HEK293 (cell line): ENCODE measurements at regions not wholly inside any gene's neighbourhood (a gene's known extent, or its start where the extent isn't known, plus 50 kb on each side); places are given as distances from the start of the nearest gene placed in this dataset.

Experiments
- CTCF ChIP-seq: fragments of 450-650 bp; formaldehyde crosslinking; IDR thresholded peaks from 2 replicates; pipeline ENCODE4 v1.5.1; 2016; ENCODE audit warnings: missing biosample characterization, missing genetic modification characterization
- GFI1B ChIP-seq: fragments of 450-650 bp; formaldehyde crosslinking; IDR thresholded peaks from 2 replicates; pipeline ENCODE4 v1.5.1; 2016; ENCODE audit warnings: missing biosample characterization, missing genetic modification characterization
- YY1 ChIP-seq: fragments of 450-650 bp; formaldehyde crosslinking; IDR thresholded peaks from 2 replicates; pipeline ENCODE4 v1.5.1; 2018; ENCODE audit warnings: missing biosample characterization, missing genetic modification characterization
- ZNF10 ChIP-seq: fragments of 450-650 bp; formaldehyde crosslinking; IDR thresholded peaks from 2 replicates; pipeline ENCODE4 v1.5.1; 2017; ENCODE audit warnings: missing biosample characterization, missing genetic modification characterization
- ZNF530 ChIP-seq: fragments of 450-650 bp; formaldehyde crosslinking; IDR thresholded peaks from 2 replicates; pipeline ENCODE4 v1.5.1; 2016; ENCODE audit warnings: low read depth, missing biosample characterization, missing genetic modification characterization
- ZNF549 ChIP-seq: fragments of 450-650 bp; IDR thresholded peaks from 2 replicates; pipeline ENCODE4 v1.5.1; 2018; ENCODE audit warnings: missing biosample characterization, missing genetic modification characterization, mild to moderate bottlenecking, inconsistent platforms, moderate library complexity
- ZNF639 ChIP-seq: fragments of 450-650 bp; formaldehyde crosslinking; IDR thresholded peaks from 2 replicates; pipeline ENCODE4 v1.5.1; 2016; ENCODE audit warnings: missing biosample characterization, missing genetic modification characterization
- TF ChIP-seq, protein P1 (sequence below): fragments of 450-650 bp; formaldehyde crosslinking; IDR thresholded peaks from 2 replicates; pipeline ENCODE4 v1.5.1; 2016; ENCODE audit warnings: missing biosample characterization, missing genetic modification characterization

DNA sequence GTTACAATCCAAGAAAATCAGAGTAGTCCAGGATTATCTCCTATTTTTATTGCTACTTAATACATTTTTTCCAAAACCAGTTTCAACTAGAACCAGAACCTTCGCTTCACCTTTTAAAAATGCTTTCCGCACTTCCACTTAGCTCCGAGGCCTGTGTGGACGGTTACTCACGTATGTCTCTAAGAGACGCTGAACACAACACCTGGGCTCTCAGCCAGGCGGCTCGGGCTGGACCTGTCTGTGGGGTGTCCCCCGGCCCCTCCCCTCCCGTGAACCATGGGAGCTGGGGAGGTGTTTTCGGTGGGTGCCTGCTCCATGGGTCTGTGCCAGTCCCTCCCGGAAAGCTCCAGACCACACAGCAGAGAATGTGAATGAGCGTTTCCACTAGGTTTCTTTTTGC, 223.8 kb downstream of the GLI2 start:
- TF ChIP-seq ZNF530 (tag by site-specific recombination) (no peak), CTCF (no peak), ZNF549 (no peak), YY1 (tag by site-specific recombination) (no peak), ZNF10 (tag by site-specific recombination) (no peak), ZNF639 (no peak), GFI1B (tag by site-specific recombination) (no peak)
- TF ChIP-seq, protein P1, sequence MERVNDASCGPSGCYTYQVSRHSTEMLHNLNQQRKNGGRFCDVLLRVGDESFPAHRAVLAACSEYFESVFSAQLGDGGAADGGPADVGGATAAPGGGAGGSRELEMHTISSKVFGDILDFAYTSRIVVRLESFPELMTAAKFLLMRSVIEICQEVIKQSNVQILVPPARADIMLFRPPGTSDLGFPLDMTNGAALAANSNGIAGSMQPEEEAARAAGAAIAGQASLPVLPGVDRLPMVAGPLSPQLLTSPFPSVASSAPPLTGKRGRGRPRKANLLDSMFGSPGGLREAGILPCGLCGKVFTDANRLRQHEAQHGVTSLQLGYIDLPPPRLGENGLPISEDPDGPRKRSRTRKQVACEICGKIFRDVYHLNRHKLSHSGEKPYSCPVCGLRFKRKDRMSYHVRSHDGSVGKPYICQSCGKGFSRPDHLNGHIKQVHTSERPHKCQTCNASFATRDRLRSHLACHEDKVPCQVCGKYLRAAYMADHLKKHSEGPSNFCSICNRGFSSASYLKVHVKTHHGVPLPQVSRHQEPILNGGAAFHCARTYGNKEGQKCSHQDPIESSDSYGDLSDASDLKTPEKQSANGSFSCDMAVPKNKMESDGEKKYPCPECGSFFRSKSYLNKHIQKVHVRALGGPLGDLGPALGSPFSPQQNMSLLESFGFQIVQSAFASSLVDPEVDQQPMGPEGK (tag by site-specific recombination) = no peak
